NT2/D1 (cell line): ENCODE measurements at regions not wholly inside any gene's neighbourhood (a gene's known extent, or its start where the extent isn't known, plus 50 kb on each side); places are given as distances from the start of the nearest gene placed in this dataset.

Experiments used
- YY1 ChIP-seq: IDR thresholded peaks from 2 replicates; pipeline ENCODE4 v1.6.1; 2011; ENCODE audit not compliant: insufficient read length, insufficient read depth
- ZNF274 ChIP-seq: IDR thresholded peaks from 2 replicates; pipeline ENCODE4 v1.6.1; 2011; ENCODE audit warnings: mild to moderate bottlenecking, low read depth, low read length

DNA sequence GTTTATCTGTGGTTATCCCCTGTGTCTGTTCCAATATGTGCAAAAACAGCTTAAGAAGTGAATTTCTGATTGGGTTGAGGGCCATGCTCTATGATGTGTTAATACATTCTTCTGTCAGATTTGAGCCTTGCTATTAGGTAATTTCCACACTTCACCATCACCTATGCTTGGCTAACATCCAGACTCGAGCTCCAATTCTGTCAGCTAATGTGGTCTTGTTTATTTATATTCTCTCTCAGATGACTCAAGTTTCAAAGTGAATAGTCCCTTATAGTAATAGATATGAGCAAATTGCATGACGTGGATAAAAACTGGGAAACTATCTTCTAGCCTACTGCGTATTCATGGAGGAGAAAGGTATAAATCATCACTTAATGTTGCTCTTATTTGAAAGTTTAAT lies 451.3 kb downstream of the SNAPC1 start:
- no peak for TF ChIP-seq ZNF274
- no peak for TF ChIP-seq YY1
